SJCRH30 (cell line): ENCODE measurements at regions not wholly inside any gene's neighbourhood (a gene's known extent, or its start where the extent isn't known, plus 50 kb on each side); places are given as distances from the start of the nearest gene placed in this dataset.
"Not testable (repeated sequence)": the region's sequence is repeated elsewhere in the genome, so short reads cannot be mapped to it uniquely, and the experiment has no call there.

Source experiments
- DNase-seq, 2 experiments: peaks; one replicate each; pipeline ENCODE4 v3.0.0-alpha.2; 2015 to 2020
- H3K27ac ChIP-seq: fragments of 250-450 bp; sonication (Bioruptor Pico); 2 replicates; pipeline ENCODE4 v1.5.1; 2020; ENCODE audit warnings: mild to moderate bottlenecking, moderate library complexity
- H3K27me3 ChIP-seq: fragments of 250-450 bp; sonication (Bioruptor Pico); 2 replicates; pipeline ENCODE4 v1.5.1; 2020; ENCODE audit warnings: mild to moderate bottlenecking, moderate library complexity
- H3K36me3 ChIP-seq: fragments of 250-450 bp; sonication (Bioruptor Pico); 2 replicates; pipeline ENCODE4 v1.5.1; 2020; ENCODE audit warnings: mild to moderate bottlenecking, moderate library complexity
- H3K4me1 ChIP-seq: fragments of 250-450 bp; sonication (Bioruptor Pico); 2 replicates; pipeline ENCODE4 v1.5.1; 2020; ENCODE audit warnings: mild to moderate bottlenecking, moderate library complexity
- H3K4me3 ChIP-seq: fragments of 250-450 bp; sonication (Bioruptor Pico); 2 replicates; pipeline ENCODE4 v1.5.1; 2020; ENCODE audit warnings: mild to moderate bottlenecking, moderate library complexity
- H3K9me3 ChIP-seq: fragments of 250-450 bp; sonication (Bioruptor Pico); replicated peaks from 2 replicates; pipeline ENCODE4 v1.5.1; 2020; ENCODE audit warnings: mild to moderate bottlenecking, moderate library complexity

DNA sequence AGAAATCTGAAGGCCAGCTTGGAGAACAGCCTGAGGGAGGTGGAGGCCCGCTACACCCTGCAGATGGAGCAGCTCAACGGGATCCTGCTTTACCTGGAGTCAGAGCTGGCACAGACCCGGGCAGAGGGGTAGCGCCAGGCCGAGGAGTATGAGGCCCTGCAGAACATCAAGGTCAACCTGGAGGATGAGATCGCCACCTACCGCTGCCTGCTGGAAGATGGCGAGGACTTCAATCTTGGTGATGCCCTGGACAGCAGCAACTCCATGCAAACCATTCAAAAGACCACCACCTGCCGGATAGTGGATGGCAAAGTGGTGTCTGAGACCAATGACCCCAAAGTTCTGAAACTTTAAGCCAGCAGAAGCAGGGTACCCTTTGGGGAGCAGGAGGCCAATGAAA is 318.4 kb downstream of the ZFHX3 start:
- H3K27ac ChIP-seq, H3K36me3 ChIP-seq, DNase-seq, H3K27me3 ChIP-seq, H3K4me3 ChIP-seq, H3K9me3 ChIP-seq, H3K4me1 ChIP-seq: not testable (repeated sequence)

DNA sequence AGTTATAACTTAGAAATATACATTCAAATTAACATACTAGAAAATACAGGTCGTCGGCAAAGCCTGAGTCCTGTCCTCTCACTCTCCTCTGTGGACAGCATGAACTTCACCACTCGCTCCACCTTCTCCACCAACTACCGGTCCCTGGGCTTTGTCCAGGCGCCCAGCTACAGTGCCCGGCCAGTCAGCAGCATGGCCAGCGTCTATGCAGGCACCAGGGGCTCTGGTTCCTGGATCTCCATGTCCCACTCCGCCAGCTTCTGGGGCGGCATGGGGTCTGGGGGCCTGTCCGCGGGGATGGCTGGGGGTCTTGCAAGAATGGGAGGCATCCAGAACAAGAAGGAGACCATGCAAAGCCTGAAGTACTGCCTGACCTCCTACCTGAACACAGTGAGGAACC is 319.4 kb downstream of the ZFHX3 start:
- no peak for DNase-seq
- Histone ChIP-seq H3K9me3 (no peaks in the 10 kb centered on the region), H3K27ac (no peak overlapping the region)

DNA sequence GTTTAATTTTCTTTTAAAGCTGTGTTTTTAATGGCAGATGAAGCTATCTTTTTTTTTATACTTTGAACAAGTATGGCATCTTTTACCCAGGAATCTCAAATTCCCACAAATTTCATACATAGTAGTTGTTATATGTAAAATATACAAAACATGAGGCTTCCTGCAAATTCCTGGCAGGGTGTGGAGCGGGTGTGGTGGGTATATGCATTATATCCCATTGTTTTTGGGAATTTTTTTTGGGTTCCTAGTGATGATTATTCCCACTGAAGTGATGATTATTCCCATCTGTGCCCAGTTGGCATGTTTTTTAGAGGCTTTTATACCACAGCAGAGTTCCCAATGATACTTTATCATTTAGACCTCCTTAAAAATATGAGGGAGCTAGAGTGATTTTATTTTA is 320.4 kb downstream of the ZFHX3 start:
- no peak for DNase-seq
- H3K27me3 ChIP-seq = no peaks in the 10 kb centered on the region
- no peaks in the 10 kb centered on the region for H3K4me1 ChIP-seq
- no peaks in the 10 kb centered on the region for H3K36me3 ChIP-seq
- no peak overlapping the region for H3K27ac ChIP-seq
- no peaks in the 10 kb centered on the region for H3K9me3 ChIP-seq
- H3K4me3 ChIP-seq = no peak overlapping the region

More for the DNA sequence above, 319.4 kb downstream of the ZFHX3 start:
- Histone ChIP-seq H3K4me3 (no peak overlapping the region), H3K27me3 (no peaks in the 10 kb centered on the region), H3K4me1 (no peaks in the 10 kb centered on the region), H3K36me3 (no peaks in the 10 kb centered on the region)

DNA sequence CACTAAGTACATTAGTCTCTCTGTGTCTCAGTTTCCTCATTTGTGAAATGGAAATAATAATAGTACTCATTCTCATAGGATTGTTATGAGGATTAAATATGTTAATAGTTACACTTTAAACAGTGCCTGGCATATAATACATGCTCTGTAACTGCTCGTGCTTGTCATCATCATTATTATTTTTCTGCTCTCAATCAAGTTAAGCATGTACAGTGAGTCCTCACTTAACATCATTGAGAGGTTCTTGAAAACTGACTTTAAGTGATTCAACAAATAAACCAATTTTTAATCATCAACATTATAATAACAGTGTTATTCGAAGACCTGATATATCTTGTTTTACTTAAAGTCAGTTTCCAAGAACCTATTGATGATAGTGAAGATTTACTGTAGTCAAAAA is 322.3 kb downstream of the ZFHX3 start:
- H3K4me3 ChIP-seq = no peak overlapping the region
- DNase-seq = no peak
- no peaks in the 10 kb centered on the region for H3K27me3 ChIP-seq
- no peaks in the 10 kb centered on the region for H3K9me3 ChIP-seq
- no peaks in the 10 kb centered on the region for H3K36me3 ChIP-seq
- no peak overlapping the region for H3K27ac ChIP-seq
- H3K4me1 ChIP-seq = no peaks in the 10 kb centered on the region

DNA sequence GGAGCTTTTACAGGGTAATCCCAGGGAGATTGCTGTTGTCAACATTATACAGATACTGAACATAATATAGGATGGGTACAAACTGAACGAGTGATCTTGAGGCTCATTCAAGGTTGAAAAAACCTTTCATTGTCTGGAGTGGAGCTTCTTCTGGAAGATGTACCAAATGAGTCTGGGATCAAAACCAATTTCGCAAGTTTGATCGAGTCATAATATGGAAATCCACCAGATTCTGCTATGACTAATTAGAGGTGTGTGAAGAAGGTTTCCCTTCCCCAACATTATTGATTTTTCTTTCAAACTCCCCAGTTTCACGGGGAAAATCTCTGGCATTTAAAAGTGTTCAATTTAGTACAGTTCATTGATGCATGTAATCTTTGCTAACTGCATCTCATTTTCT is 324.1 kb downstream of the ZFHX3 start:
- no peak for DNase-seq
- H3K4me3 ChIP-seq = no peak overlapping the region
- H3K9me3 ChIP-seq = no peaks in the 10 kb centered on the region
- no peaks in the 10 kb centered on the region for H3K4me1 ChIP-seq
- no peaks in the 10 kb centered on the region for H3K27me3 ChIP-seq
- H3K36me3 ChIP-seq = no peaks in the 10 kb centered on the region
- H3K27ac ChIP-seq = no peak overlapping the region

DNA sequence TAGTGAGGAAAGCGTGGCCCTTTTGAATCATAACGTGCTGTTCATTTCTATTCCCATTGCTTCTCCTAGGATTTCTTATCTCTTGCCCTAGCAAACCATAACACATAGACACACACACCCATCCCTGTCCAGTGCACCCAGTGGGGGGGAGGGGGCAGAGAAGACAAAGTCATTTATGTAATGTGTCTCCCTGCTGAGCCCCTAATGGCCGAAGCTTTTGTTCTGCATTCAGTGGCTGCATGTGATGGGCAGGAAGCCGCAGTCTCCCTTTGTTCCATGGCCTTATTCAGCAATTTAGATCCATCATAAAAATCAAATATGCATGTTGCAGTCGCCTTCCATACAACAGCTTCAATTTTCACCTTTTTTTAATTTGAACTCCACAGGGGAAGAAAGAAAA is 325.4 kb downstream of the ZFHX3 start:
- Histone ChIP-seq H3K27me3 (no peaks in the 10 kb centered on the region), H3K27ac (no peak overlapping the region), H3K4me3 (no peak overlapping the region), H3K9me3 (no peaks in the 10 kb centered on the region), H3K36me3 (no peaks in the 10 kb centered on the region), H3K4me1 (no peaks in the 10 kb centered on the region)
- no peak for DNase-seq

DNA sequence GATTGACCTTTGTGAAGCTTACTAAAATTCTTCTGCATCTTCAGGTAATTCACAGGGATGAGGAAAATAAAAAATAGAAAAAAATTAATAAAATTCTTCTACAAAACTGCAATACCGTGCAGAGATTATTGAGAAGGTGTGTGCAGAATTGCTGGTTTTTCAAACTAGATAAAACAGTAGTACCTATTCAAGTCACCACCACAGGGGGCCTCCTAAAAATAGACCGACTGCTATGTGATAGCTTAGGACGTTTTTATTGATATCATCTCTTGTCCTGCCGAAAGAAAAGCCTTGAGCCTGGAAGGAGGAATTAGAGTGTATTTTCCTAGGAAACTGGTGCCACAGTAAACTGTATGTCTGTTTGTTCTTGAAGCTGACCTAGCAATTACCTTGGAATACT is 325.9 kb downstream of the ZFHX3 start:
- no peaks in the 10 kb centered on the region for H3K4me1 ChIP-seq
- H3K36me3 ChIP-seq = no peaks in the 10 kb centered on the region
- H3K27ac ChIP-seq = no peak overlapping the region
- H3K4me3 ChIP-seq = no peak overlapping the region
- DNase-seq = no peak
- H3K27me3 ChIP-seq = no peaks in the 10 kb centered on the region
- H3K9me3 ChIP-seq = no peaks in the 10 kb centered on the region

DNA sequence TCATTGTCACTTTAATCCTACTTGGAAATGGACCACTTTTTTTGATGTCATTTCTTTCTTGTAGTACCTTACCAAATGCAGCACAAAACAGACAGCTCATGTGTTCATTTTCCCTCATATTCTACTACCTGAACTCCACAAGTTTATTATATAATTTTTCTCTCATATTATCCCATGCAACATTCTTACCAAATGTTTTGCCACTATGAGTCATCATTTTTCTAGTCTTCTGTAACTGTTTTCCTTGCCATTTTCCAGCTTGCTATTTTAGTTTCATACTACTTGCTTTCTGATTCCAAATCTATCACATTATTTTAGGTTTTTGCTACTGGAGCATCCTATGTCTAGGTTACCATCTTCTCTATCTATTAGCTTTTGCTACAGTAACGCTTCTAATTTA is 332.7 kb downstream of the ZFHX3 start:
- Histone ChIP-seq H3K9me3 (no peaks in the 10 kb centered on the region), H3K4me3 (no peak overlapping the region), H3K27ac (no peak overlapping the region), H3K4me1 (no peaks in the 10 kb centered on the region), H3K27me3 (no peaks in the 10 kb centered on the region), H3K36me3 (no peaks in the 10 kb centered on the region)
- no peak for DNase-seq

DNA sequence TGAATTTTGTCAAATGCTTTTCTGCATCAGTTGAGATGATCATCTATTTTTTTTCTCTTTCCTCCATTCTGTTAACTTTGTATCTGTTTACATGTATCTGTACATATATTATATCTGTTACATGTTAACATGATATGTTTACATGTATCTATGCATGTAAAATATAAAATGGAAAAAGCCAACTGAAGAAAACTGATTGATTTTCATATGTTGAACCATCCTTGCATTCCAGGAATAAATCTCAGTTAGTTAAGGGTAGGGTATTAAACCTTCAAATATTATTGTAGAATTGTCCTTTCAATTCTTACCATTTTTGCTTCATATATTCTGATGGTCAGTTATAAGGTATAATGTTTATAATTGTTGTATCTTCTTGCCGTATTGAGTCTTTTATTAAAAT is 336.1 kb downstream of the ZFHX3 start:
- no peak overlapping the region for H3K4me3 ChIP-seq
- no peaks in the 10 kb centered on the region for H3K9me3 ChIP-seq
- no peaks in the 10 kb centered on the region for H3K36me3 ChIP-seq
- no peaks in the 10 kb centered on the region for H3K4me1 ChIP-seq
- H3K27ac ChIP-seq = no peak overlapping the region
- H3K27me3 ChIP-seq = no peaks in the 10 kb centered on the region
- no peak for DNase-seq

DNA sequence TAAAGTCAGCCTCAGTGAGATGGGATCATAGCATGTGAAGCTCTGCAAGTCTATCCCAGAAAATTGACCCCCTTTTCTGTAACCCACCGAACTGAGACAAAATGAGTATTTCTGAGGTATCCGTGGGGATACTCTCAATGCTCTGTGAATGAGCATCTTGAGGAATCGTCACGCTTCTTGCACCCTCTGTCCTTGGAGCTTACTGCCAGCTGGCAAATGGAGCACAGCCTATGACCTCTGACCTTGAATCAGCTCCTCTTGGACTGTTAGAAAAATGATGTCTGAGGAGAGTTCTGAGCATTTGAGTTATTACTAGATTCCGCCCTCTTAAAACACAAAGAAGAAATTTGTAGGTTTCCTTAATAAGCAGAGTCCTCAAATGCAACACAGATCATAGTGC is 342.1 kb downstream of the ZFHX3 start:
- H3K4me1 ChIP-seq = no peaks in the 10 kb centered on the region
- H3K27ac ChIP-seq = no peak overlapping the region
- no peak for DNase-seq
- H3K4me3 ChIP-seq = no peak overlapping the region
- H3K36me3 ChIP-seq = no peaks in the 10 kb centered on the region
- H3K27me3 ChIP-seq = no peaks in the 10 kb centered on the region
- H3K9me3 ChIP-seq = no peaks in the 10 kb centered on the region

DNA sequence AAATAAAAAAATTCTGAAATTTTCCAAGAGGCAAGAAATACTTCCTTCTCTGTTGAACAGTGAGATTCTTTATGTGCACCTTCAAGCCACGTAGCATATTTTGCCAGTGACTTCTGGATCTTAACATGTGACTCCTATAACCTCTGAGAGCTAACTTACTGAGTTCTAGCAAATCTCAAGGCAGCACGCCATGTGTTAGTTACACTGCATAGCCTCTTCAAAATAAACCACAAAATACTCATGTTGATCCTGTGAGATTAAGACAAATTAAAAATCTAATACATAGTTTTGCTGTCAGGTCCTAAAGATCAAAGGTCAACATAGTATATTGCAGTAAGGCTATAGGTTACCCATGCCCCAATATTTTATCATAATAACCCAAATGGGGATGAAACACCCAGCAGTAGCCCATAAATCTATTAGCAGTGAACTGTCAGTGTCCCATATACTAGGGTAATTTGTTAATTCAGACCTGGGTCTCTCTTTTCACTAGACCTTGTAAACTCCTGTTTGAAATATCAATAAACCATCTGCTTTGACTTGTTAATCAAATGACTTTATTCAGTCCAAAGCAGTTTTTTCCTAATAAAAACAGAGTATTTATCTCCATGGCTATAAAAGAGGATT is 343.1 kb downstream of the ZFHX3 start:
- H3K4me1 ChIP-seq = no peaks in the 10 kb centered on the region
- H3K27me3 ChIP-seq = no peaks in the 10 kb centered on the region
- DNase-seq = no peak
- H3K9me3 ChIP-seq = no peaks in the 10 kb centered on the region
- no peak overlapping the region for H3K27ac ChIP-seq
- no peaks in the 10 kb centered on the region for H3K36me3 ChIP-seq
- H3K4me3 ChIP-seq = no peak overlapping the region

DNA sequence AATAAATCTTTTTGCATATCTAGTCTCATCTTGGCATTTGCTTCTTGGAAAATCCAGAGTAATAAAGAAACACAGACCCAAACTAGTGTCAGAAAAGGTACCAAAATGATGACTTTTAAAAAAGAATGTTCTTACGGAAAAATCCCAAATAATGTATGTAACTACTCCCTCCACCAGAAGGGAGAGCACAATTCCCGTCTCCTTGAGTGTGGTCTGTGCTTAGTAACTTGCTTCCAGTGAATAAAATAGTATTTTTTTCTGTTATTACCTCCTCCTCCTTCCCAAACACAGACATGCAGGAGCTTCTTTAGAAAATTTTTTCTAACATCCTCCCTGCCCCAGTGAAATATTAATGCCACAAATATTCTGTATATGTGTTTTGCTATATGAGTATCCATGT is 358.1 kb downstream of the ZFHX3 start:
- no peaks in the 10 kb centered on the region for H3K27me3 ChIP-seq
- H3K27ac ChIP-seq = no peak overlapping the region
- no peak for DNase-seq
- no peaks in the 10 kb centered on the region for H3K4me1 ChIP-seq
- H3K36me3 ChIP-seq = no peaks in the 10 kb centered on the region
- H3K9me3 ChIP-seq = no peaks in the 10 kb centered on the region
- no peak overlapping the region for H3K4me3 ChIP-seq

DNA sequence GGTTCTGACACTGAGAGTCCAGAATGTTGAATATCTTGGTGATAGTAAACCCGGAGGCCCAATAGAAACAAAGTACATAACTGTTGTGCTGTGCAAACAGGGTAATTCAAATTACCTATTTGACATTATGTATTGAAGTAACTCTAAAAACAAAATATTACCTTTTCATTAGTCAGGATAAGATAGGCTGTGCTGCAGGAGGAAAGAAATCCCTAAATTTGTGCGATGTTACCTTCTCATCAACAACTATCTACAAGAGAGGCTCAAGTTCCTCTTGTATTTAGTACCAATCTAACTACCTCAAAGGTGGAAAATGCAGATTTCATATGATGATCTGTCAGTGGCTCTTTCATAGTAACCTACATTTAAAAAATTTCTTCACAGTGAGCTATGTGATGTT is 367.2 kb downstream of the ZFHX3 start:
- Histone ChIP-seq H3K27ac (no peak overlapping the region), H3K4me1 (no peaks in the 10 kb centered on the region), H3K27me3 (no peaks in the 10 kb centered on the region)

DNA sequence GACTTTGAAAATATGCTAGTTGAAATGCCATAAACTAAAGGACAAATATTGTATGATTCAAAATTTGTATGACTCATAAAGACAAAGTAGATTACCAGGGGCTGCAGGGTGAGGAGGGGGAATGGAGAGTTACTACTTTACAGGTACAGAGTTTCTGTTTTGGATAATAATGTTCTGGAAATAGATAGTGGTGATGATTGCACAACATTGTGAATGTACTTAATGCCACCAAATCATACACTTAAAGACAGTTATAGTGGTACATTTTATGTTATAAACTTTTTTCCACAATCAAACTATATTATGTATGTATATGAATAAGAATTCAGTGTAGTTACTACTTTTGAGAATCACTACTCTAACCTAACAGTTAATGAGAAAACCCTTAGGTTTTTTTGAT is 368.1 kb downstream of the ZFHX3 start:
- no peaks in the 10 kb centered on the region for H3K9me3 ChIP-seq
- no peak overlapping the region for H3K27ac ChIP-seq
- DNase-seq = no peak
- H3K4me3 ChIP-seq = no peak overlapping the region
- H3K4me1 ChIP-seq = no peaks in the 10 kb centered on the region
- no peaks in the 10 kb centered on the region for H3K27me3 ChIP-seq
- H3K36me3 ChIP-seq = no peaks in the 10 kb centered on the region

More for the DNA sequence above, 367.2 kb downstream of the ZFHX3 start:
- no peaks in the 10 kb centered on the region for H3K36me3 ChIP-seq
- no peak for DNase-seq
- H3K9me3 ChIP-seq = no peaks in the 10 kb centered on the region
- H3K4me3 ChIP-seq = no peak overlapping the region

DNA sequence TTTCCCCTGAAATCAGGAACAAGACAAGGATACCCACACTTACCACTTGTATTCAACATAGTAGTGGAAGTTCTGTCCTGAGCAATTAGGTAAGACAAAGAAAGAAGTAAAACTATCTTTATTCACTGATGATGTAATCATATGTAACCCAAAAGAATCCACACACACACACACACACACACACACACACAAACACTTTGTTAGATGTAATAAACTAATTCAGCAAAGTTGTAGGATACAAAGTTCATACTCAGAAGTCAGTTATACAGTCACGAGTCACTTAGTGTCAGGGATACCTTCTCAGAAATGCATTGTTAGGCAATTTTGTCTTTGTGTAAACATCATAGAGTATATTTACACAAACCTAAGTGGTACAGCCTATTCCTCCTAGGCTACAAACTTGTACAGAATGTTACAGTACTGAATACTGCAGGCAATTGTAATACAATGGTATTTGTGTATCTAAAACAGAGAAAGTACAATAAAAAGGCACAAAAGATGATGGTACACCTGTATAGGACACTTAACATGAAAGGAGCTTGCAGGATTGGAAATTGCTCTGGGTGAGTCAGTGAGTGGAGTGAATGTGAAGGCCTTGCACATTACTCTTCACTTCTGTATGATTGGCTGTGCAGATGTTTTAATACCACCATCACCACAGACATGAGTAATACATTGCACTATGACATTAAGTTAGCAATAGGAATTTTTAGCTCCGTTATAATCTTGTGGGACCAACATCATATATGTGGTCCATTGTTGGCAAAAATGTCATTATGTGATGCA is 370.1 kb downstream of the ZFHX3 start:
- Histone ChIP-seq H3K4me3 (no peak overlapping the region), H3K27ac (no peak overlapping the region), H3K27me3 (no peaks in the 10 kb centered on the region), H3K9me3 (no peaks in the 10 kb centered on the region; the same call in 1 of the 2 replicates), H3K4me1 (no peaks in the 10 kb centered on the region), H3K36me3 (no peaks in the 10 kb centered on the region)
- DNase-seq = no peak

DNA sequence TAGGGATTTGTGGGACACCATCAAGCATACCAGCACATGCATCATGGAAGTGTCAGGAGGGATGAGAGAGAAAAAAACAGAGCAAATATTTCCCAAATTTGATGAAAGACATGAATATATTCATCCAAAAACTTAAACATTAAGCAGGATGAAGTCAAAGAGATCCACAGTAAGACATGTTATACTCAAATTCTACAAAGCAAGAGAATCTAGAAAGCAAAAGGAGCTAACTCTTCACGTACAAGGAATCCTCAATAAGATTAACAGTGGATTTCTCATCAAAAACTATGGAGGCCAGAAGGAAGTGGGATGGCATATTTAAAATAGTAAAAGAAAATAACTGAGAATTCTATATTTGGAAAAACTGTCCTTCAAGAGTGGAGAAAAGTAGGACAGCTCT is 374.8 kb downstream of the ZFHX3 start:
- H3K4me3 ChIP-seq = no peak overlapping the region
- DNase-seq = peak in 1 of 2 experiments; percentile 1

More for the DNA sequence above, 374.8 kb downstream of the ZFHX3 start:
- H3K27ac ChIP-seq = no peak overlapping the region
- H3K4me1 ChIP-seq = no peaks in the 10 kb centered on the region
- H3K9me3 ChIP-seq = no peaks in the 10 kb centered on the region; the same call in 1 of the 2 replicates
- no peaks in the 10 kb centered on the region for H3K36me3 ChIP-seq
- no peaks in the 10 kb centered on the region for H3K27me3 ChIP-seq
